ENCODE measurements at regions not wholly inside any gene's neighbourhood (a gene's known extent, or its start where the extent isn't known, plus 50 kb on each side); places are given as distances from the start of the nearest gene placed in this dataset.

- TF ChIP-seq CTCF (IDR thresholded peaks at IDR 0.05; ENCODE audit: unreplicated experiment): no peak
- no peaks in the 10 kb centered on the region for H3K27me3 Mint-ChIP-seq
- H3K4me3 Mint-ChIP-seq (ENCODE audit: low read depth): no peak overlapping the region
- no peak for DNase-seq (ENCODE audit: low spot score, unreplicated experiment)
- no peaks in the 10 kb centered on the region for H3K36me3 Mint-ChIP-seq (ENCODE audit: insufficient read depth)
- H3K27ac Mint-ChIP-seq: no peak overlapping the region
- H3K4me1 Mint-ChIP-seq (ENCODE audit: low read depth): no peaks in the 10 kb centered on the region
- H3K9me3 Mint-ChIP-seq (ENCODE audit: low read depth): no peaks in the 10 kb centered on the region
Measured at GRCh38 chr10:2362331-2362730, 625.0 kb upstream of the ADARB2 start.

- no peaks in the 10 kb centered on the region for H3K9me3 Mint-ChIP-seq (ENCODE audit: low read depth)
- no peak for DNase-seq (ENCODE audit: low spot score, unreplicated experiment)
- no peaks in the 10 kb centered on the region for H3K4me1 Mint-ChIP-seq (ENCODE audit: low read depth)
- no peak overlapping the region for H3K4me3 Mint-ChIP-seq (ENCODE audit: low read depth)
- no peak for TF ChIP-seq CTCF (IDR thresholded peaks at IDR 0.05; ENCODE audit: unreplicated experiment)
- peaks cover 9% of the 10 kb centered on the region for H3K27me3 Mint-ChIP-seq
- H3K27ac Mint-ChIP-seq: no peak overlapping the region
- no peaks in the 10 kb centered on the region for H3K36me3 Mint-ChIP-seq (ENCODE audit: insufficient read depth)
Measured at GRCh38 chr10:2358586-2358985, 621.3 kb upstream of the ADARB2 start.

- H3K27ac Mint-ChIP-seq: no peak overlapping the region
- no peak for TF ChIP-seq CTCF (IDR thresholded peaks at IDR 0.05; ENCODE audit: unreplicated experiment)
- H3K4me1 Mint-ChIP-seq (ENCODE audit: low read depth): no peaks in the 10 kb centered on the region
- no peaks in the 10 kb centered on the region for H3K9me3 Mint-ChIP-seq (ENCODE audit: low read depth)
- H3K27me3 Mint-ChIP-seq: peaks cover 9% of the 10 kb centered on the region
- no peak overlapping the region for H3K4me3 Mint-ChIP-seq (ENCODE audit: low read depth)
- no peaks in the 10 kb centered on the region for H3K36me3 Mint-ChIP-seq (ENCODE audit: insufficient read depth)
- no peak for DNase-seq (ENCODE audit: low spot score, unreplicated experiment)
Measured at GRCh38 chr10:2356670-2357069, 619.3 kb upstream of the ADARB2 start.

GRCh38 chr10:2351566-2351965 lies 614.2 kb upstream of the ADARB2 start:
- no peak for DNase-seq (ENCODE audit: low spot score, unreplicated experiment)
- Mint-ChIP-seq H3K36me3 (ENCODE audit: insufficient read depth) (no peaks in the 10 kb centered on the region), H3K27me3 (peaks cover 5% of the 10 kb centered on the region), H3K4me1 (ENCODE audit: low read depth) (peaks cover 2% of the 10 kb centered on the region), H3K9me3 (ENCODE audit: low read depth) (peaks cover 1% of the 10 kb centered on the region), H3K4me3 (ENCODE audit: low read depth) (no peak overlapping the region), H3K27ac (no peak overlapping the region)
- no peak for TF ChIP-seq CTCF (IDR thresholded peaks at IDR 0.05; ENCODE audit: unreplicated experiment)

GRCh38 chr10:2342206-2342605 lies 604.9 kb upstream of the ADARB2 start:
- Mint-ChIP-seq H3K27ac (no peak overlapping the region), H3K27me3 (no peaks in the 10 kb centered on the region), H3K4me1 (ENCODE audit: low read depth) (no peaks in the 10 kb centered on the region), H3K9me3 (ENCODE audit: low read depth) (peaks cover 12% of the 10 kb centered on the region), H3K4me3 (ENCODE audit: low read depth) (no peak overlapping the region), H3K36me3 (ENCODE audit: insufficient read depth) (no peaks in the 10 kb centered on the region)
- TF ChIP-seq CTCF (IDR thresholded peaks at IDR 0.05; ENCODE audit: unreplicated experiment): no peak
- no peak for DNase-seq (ENCODE audit: low spot score, unreplicated experiment)
